HepG2 (cell line): ENCODE measurements at regions not wholly inside any gene's neighbourhood (a gene's known extent, or its start where the extent isn't known, plus 50 kb on each side); places are given as distances from the start of the nearest gene placed in this dataset.

Experiments
- CTCF ChIP-seq: sonication (generic); formaldehyde crosslinking; IDR thresholded peaks from 2 replicates; pipeline ENCODE4 v1.5.0; 2020; ENCODE audit warnings: mild to moderate bottlenecking, missing genetic modification reagents, moderate library complexity
- EP300 ChIP-seq, 3 experiments: sonication (generic) in 1 of 3; formaldehyde crosslinking in 1 of 3; IDR thresholded peaks; 2 replicates each; pipeline versions ENCODE4 v1.5.1 to v1.6.1; 2011 to 2020; ENCODE audit warnings: low read depth in 2 of 3, low read length in 2 of 3, borderline replicate concordance in 1 of 3, improper control_type of control experiment in 1 of 3, mild to moderate bottlenecking in 1 of 3, missing genetic modification reagents in 1 of 3, moderate library complexity in 1 of 3
- JUND ChIP-seq: sonication (generic); formaldehyde crosslinking; IDR thresholded peaks from 2 replicates; pipeline ENCODE4 v1.8.0; 2022; ENCODE audit warnings: mild to moderate bottlenecking, missing genetic modification reagents
- POLR2AphosphoS5 ChIP-seq: IDR thresholded peaks from 2 replicates; pipeline ENCODE4 v1.6.1; 2012; ENCODE audit warnings: low read depth, low read length
- RAD21 ChIP-seq: fragments of 450-650 bp; formaldehyde crosslinking; IDR thresholded peaks from 2 replicates; pipeline ENCODE4 v1.5.0; 2020; ENCODE audit warnings: mild to moderate bottlenecking
- SKIL ChIP-seq: sonication (generic); formaldehyde crosslinking; IDR thresholded peaks from 2 replicates; pipeline ENCODE4 v1.8.0; 2022; ENCODE audit warnings: missing genetic modification reagents, mild to moderate bottlenecking, moderate library complexity, borderline replicate concordance
- ZNF512B ChIP-seq: sonication (generic); formaldehyde crosslinking; IDR thresholded peaks from 2 replicates; pipeline ENCODE4 v1.5.1; 2020; ENCODE audit warnings: missing genetic modification reagents, mild to moderate bottlenecking, borderline replicate concordance

GRCh38 chr12:115208098-115208497 is 524.1 kb upstream of the TBX3 start:
- TF ChIP-seq CTCF (CRISPR knock-in tag) (no peak), POLR2AphosphoS5 (no peak), EP300 (IDR thresholded peaks at IDR 0.05; ENCODE audit: low read depth in 2 of 2, low read length in 2 of 2) (no peak), EP300 (CRISPR knock-in tag; IDR thresholded peaks at IDR 0.05; ENCODE audit: borderline replicate concordance) (no peak), RAD21 (CRISPR knock-in tag) (no peak), SKIL (no peak), JUND (no peak), ZNF512B (CRISPR knock-in tag) (no peak)
